Epithelial cell of esophagus (primary cell): ENCODE measurements at regions not wholly inside any gene's neighbourhood (a gene's known extent, or its start where the extent isn't known, plus 50 kb on each side); places are given as distances from the start of the nearest gene placed in this dataset.

Experiments
- DNase-seq: peaks from one replicate; pipeline ENCODE4 v3.0.0; 2010; ENCODE audit warnings: low read depth
- H3K4me3 ChIP-seq: 2 replicates; pipeline ENCODE4 v1.5.1; 2011; ENCODE audit warnings: mild to moderate bottlenecking, low read length, control low read depth
- CTCF ChIP-seq: IDR thresholded peaks from 2 replicates; pipeline ENCODE4 v1.5.1; 2011; ENCODE audit warnings: low read depth, mild to moderate bottlenecking, low read length, control low read depth, inconsistent platforms; ENCODE audit not compliant: insufficient read depth; ENCODE audit errors: missing control alignments

- no peak overlapping the region for H3K4me3 ChIP-seq
- no peak for TF ChIP-seq CTCF
- peak; percentile 73 for DNase-seq
Measured at GRCh38 chr5:126370796-126371718, 52.2 kb upstream of the GRAMD2B start.

GRCh38 chr5:126373375-126374108 lies 49.7 kb upstream of the GRAMD2B start:
- no peak overlapping the region for H3K4me3 ChIP-seq
- TF ChIP-seq CTCF = no peak
- DNase-seq = no peak
